Bronchial epithelial cell (primary cell): ENCODE measurements at regions not wholly inside any gene's neighbourhood (a gene's known extent, or its start where the extent isn't known, plus 50 kb on each side); places are given as distances from the start of the nearest gene placed in this dataset.
"Not testable (repeated sequence)": the region's sequence is repeated elsewhere in the genome, so short reads cannot be mapped to it uniquely, and the experiment has no call there.

Experiments
- DNase-seq: peaks from one replicate; pipeline ENCODE4 v3.0.0-alpha.2; 2010; ENCODE audit warnings: low read depth
- FAIRE-seq: peaks from 2 replicates; lab custom pipeline; 2011; peaks lifted over from hg19 to GRCh38; lab: Jason Lieb, UNC
- H3K27me3 ChIP-seq: 2 replicates; pipeline ENCODE4 v1.5.1; 2011; ENCODE audit warnings: low read length; ENCODE audit not compliant: control insufficient read depth, insufficient read depth
- H3K36me3 ChIP-seq: 2 replicates; pipeline ENCODE4 v1.5.1; 2011; ENCODE audit warnings: low read length; ENCODE audit not compliant: control insufficient read depth, insufficient read depth
- H3K4me3 ChIP-seq: 2 replicates; pipeline ENCODE4 v1.5.1; 2011; ENCODE audit warnings: mild to moderate bottlenecking, low read depth, low read length, control low read depth
- TF ChIP-seq, protein P1 (sequence below): IDR thresholded peaks from 2 replicates; pipeline ENCODE4 v1.5.1; 2011; ENCODE audit warnings: mild to moderate bottlenecking, moderate library complexity, low read length, control low read depth, inconsistent platforms; ENCODE audit not compliant: insufficient read depth, severe bottlenecking

DNA sequence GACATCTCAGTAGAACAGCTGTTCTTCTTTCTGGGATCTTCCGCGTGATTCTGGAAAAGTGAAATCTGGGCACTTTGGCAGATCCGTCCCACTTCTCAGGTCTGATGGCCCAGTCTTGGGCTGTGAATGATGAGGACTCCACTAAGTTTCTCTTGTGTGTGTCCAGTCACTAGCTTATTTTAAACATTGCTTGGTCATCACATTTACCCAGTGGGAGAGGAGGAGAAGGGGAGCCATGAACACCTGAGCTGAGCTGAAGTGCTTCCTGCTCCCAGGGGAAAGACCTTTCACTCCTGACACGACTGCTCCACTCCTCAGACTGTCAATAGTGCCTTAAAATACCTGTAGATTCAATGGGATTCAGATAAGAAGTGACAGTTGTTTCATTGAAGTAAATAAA lies 101.9 kb upstream of the SLC35F3 start:
- TF ChIP-seq, protein P1, sequence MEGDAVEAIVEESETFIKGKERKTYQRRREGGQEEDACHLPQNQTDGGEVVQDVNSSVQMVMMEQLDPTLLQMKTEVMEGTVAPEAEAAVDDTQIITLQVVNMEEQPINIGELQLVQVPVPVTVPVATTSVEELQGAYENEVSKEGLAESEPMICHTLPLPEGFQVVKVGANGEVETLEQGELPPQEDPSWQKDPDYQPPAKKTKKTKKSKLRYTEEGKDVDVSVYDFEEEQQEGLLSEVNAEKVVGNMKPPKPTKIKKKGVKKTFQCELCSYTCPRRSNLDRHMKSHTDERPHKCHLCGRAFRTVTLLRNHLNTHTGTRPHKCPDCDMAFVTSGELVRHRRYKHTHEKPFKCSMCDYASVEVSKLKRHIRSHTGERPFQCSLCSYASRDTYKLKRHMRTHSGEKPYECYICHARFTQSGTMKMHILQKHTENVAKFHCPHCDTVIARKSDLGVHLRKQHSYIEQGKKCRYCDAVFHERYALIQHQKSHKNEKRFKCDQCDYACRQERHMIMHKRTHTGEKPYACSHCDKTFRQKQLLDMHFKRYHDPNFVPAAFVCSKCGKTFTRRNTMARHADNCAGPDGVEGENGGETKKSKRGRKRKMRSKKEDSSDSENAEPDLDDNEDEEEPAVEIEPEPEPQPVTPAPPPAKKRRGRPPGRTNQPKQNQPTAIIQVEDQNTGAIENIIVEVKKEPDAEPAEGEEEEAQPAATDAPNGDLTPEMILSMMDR: no peak
- Histone ChIP-seq H3K36me3 (no peaks in the 10 kb centered on the region), H3K4me3 (no peak overlapping the region), H3K27me3 (no peaks in the 10 kb centered on the region)
- DNase-seq: no peak
- FAIRE-seq: no peak

DNA sequence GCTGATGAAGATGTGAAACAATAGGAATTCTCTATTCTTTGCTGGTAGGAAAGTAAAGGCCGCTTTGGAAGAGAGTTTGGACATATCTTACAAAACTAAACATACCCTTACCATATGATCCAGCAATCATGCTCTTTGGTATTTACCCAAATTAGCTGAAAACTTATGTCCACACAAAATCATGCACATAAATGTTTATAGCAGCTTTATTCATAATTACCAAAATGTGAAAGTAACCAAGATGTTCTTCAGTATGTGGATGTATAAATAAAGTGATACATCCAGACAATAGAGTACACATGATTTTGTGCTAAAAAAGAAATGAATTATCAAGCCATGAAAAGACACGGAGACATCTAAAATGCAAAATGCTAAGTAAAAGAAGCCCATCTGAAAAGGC lies 98.7 kb upstream of the SLC35F3 start:
- FAIRE-seq (no peak), DNase-seq (no peak)
- TF ChIP-seq, protein P1: no peak
- no peaks in the 10 kb centered on the region for H3K27me3 ChIP-seq
- no peaks in the 10 kb centered on the region for H3K36me3 ChIP-seq
- no peak overlapping the region for H3K4me3 ChIP-seq

DNA sequence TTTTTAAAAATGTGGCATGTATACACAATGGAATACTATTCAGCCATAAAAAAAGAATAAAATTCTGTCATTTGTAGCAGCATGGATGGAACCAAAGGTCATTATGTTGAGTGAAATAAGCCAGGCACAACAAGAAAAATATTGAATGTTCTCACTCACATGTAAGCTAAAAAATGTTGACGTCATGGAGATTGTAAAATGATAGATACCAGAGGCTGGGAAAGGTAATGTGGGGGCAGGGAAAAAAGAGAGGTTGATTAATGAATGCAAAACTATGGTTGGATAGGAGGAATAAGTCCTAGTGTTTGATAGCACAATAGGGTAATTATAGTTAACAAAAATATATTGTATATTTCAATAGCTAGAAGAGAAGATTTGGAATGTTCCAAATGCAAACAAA lies 89.1 kb upstream of the SLC35F3 start:
- no peak for FAIRE-seq
- TF ChIP-seq, protein P1: no peak
- no peaks in the 10 kb centered on the region for H3K36me3 ChIP-seq
- peaks cover 1% of the 10 kb centered on the region for H3K27me3 ChIP-seq
- H3K4me3 ChIP-seq: no peak overlapping the region
- DNase-seq: no peak

DNA sequence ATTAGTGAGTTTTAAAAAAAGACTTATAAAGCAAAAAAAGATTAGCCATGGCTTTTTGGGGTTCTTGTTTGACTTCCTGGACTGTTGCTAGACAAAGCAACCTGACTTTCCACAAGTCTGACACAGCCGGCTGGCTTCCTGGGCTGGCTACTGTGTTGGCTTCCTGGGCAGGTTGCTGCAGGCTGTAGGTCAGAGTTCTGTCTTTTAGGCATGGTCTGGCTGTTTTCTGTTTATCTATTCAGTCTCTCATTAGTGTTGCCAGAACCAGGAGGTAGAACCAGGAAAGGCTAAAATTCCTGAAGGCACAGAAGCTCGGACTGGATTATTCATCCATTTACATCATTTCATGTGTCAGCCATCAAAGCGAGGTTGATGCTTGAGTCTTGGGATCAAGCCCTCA lies 88.6 kb upstream of the SLC35F3 start:
- DNase-seq (peak; percentile 71), FAIRE-seq (no peak)

DNA sequence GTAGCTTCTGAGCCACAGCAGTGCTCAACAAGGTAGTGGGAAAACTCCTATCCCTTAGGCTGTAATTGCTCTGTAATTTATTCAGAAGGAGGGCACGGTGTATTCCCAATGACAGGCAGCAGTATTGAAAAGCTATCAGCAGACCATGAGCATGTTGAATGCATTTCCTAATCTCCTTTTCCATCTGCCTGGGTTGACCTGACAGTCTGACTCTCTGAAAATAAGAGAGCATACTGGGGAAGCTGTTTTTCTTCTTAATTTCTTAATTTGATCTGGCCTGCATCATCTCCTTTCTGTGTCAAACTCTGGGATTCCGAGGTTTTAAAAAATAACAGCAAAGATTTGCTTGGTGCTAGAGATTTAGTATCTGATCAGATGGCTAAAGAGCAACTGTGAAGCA lies 88.1 kb upstream of the SLC35F3 start:
- DNase-seq: no peak
- no peak for FAIRE-seq
- TF ChIP-seq, protein P1: no peak
- Histone ChIP-seq H3K4me3 (no peak overlapping the region), H3K27me3 (peaks cover 1% of the 10 kb centered on the region), H3K36me3 (no peaks in the 10 kb centered on the region)

More for the DNA sequence above, 88.6 kb upstream of the SLC35F3 start:
- H3K36me3 ChIP-seq: no peaks in the 10 kb centered on the region
- TF ChIP-seq, protein P1: no peak
- peaks cover 1% of the 10 kb centered on the region for H3K27me3 ChIP-seq
- H3K4me3 ChIP-seq: no peak overlapping the region

DNA sequence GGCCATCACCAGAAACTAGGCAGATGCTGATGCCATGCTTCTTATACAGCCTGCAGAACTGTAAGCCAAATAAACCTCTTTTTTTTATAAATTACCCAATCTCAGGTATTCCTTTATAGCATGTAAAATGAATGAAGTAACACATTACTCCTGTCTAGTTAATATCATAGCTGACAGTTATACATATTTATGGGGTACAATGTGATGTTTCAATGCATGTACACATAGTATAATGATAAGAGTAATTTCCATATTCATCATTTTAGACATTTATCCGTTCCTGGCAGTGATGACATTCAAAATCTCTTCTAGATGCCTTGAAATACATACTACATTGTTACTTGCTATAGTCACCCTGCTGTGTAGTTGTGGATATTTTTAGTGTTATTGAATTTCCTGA lies 85.4 kb upstream of the SLC35F3 start:
- Histone ChIP-seq H3K4me3 (no peak overlapping the region), H3K36me3 (no peaks in the 10 kb centered on the region), H3K27me3 (no peaks in the 10 kb centered on the region)
- TF ChIP-seq, protein P1: no peak
- no peak for DNase-seq
- no peak for FAIRE-seq

DNA sequence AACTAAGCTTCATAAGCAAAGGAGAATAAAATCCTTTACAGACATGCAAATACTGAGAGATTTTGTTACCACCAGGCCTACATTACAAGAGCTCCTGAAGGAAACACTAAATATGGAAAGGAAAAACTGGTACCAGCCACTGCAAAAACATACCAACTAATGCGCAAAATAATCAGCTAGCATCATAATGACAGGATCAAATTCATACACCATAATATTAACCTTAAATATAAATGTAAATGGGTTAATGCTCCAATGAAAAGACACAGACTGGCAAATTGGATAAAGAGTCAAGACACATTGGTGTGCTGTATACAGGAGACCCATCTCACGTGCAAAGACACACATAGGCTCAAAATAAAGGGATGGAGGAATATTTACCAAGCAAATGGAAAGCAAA lies 80.3 kb upstream of the SLC35F3 start:
- not testable (repeated sequence) for H3K4me3 ChIP-seq, H3K27me3 ChIP-seq, DNase-seq, FAIRE-seq, H3K36me3 ChIP-seq

DNA sequence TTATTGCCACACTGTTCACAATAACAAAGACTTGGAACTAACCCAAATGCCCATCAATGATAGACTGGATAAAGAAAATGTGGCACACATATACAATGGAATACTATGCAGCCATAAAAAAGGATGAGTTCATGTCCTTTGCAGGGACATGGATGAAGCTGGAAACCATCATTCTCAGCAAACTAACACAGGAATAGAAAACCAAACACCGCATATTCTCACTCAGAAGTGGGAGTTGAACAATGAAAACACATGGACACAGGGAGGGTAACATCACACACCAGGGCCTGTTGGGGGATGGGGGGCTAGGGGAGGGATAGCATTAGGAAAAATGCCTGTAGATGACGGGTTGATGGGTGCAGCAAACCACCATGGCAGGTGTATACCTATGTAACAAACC lies 76.5 kb upstream of the SLC35F3 start:
- FAIRE-seq, DNase-seq, H3K27me3 ChIP-seq, H3K36me3 ChIP-seq, H3K4me3 ChIP-seq: not testable (repeated sequence)
